ENCODE measurements at regions not wholly inside any gene's neighbourhood (a gene's known extent, or its start where the extent isn't known, plus 50 kb on each side); places are given as distances from the start of the nearest gene placed in this dataset.

GRCh38 chr11:70504246-70505020 lies 106.1 kb downstream of the CTTN start:
- peak overlapping the region; percentile 46 for H3K9ac ChIP-seq (ENCODE audit: low read length)
- no peak overlapping the region for H3K4me3 ChIP-seq (ENCODE audit: low read length)
- H3K9me2 ChIP-seq (ENCODE audit: insufficient read depth, low read length), result no peaks in the 10 kb centered on the region
- TF ChIP-seq RAD21 (conservative IDR thresholded peaks at IDR 0.05), result no peak
- no peak for TF ChIP-seq REST (IDR thresholded peaks at IDR 0.05; ENCODE audit: borderline replicate concordance)
- TF ChIP-seq TAF1 (IDR thresholded peaks at IDR 0.05; ENCODE audit: low read depth), result no peak
- TF ChIP-seq EZH2 (IDR thresholded peaks at IDR 0.05; ENCODE audit: borderline replicate concordance, insufficient read depth, low read length, poor library complexity, severe bottlenecking), result no peak
- no peak for TF ChIP-seq EP300 (conservative IDR thresholded peaks at IDR 0.05; ENCODE audit: poor library complexity, severe bottlenecking)
- TF ChIP-seq MXI1 (conservative IDR thresholded peaks at IDR 0.05; ENCODE audit: poor library complexity, severe bottlenecking), result no peak
- TF ChIP-seq CTCF (IDR thresholded peaks at IDR 0.05; ENCODE audit: poor library complexity, severe bottlenecking), result peak; percentile 5
- H2AFZ ChIP-seq (ENCODE audit: low read depth, low read length), result no peak overlapping the region
- H3K9me3 ChIP-seq (ENCODE audit: low read length), result no peaks in the 10 kb centered on the region
- no peaks in the 10 kb centered on the region for H4K20me1 ChIP-seq (ENCODE audit: insufficient read depth)
- H3K27ac ChIP-seq (ENCODE audit: low read length), result peak overlapping the region; percentile 75
- no peaks in the 10 kb centered on the region for H3K27me3 ChIP-seq (ENCODE audit: insufficient read depth, low read depth, low read length)
- H3K4me2 ChIP-seq (ENCODE audit: low read length), result no peak overlapping the region
- no peaks in the 10 kb centered on the region for H3K79me2 ChIP-seq (replicated peaks; ENCODE audit: insufficient read depth, low read length)
- no peaks in the 10 kb centered on the region for H3K36me3 ChIP-seq (ENCODE audit: insufficient read depth, low read length)
- no peaks in the 10 kb centered on the region for H3F3A ChIP-seq (ENCODE audit: insufficient read depth, low read length, poor library complexity, severe bottlenecking)

- H2AFZ ChIP-seq (ENCODE audit: low read depth, low read length), result no peak overlapping the region
- no peak overlapping the region for H3K4me3 ChIP-seq (ENCODE audit: low read length)
- no peaks in the 10 kb centered on the region for H3F3A ChIP-seq (ENCODE audit: insufficient read depth, low read length, poor library complexity, severe bottlenecking)
- no peak overlapping the region for H3K9ac ChIP-seq (ENCODE audit: low read length)
- H3K9me3 ChIP-seq (ENCODE audit: low read length), result no peaks in the 10 kb centered on the region
- H3K27me3 ChIP-seq (ENCODE audit: insufficient read depth, low read depth, low read length), result no peaks in the 10 kb centered on the region
- no peak overlapping the region for H3K27ac ChIP-seq (ENCODE audit: low read length)
- no peaks in the 10 kb centered on the region for H4K20me1 ChIP-seq (ENCODE audit: insufficient read depth)
- no peaks in the 10 kb centered on the region for H3K36me3 ChIP-seq (ENCODE audit: insufficient read depth, low read length)
- H3K79me2 ChIP-seq (replicated peaks; ENCODE audit: insufficient read depth, low read length), result no peaks in the 10 kb centered on the region
- no peak overlapping the region for H3K4me2 ChIP-seq (ENCODE audit: low read length)
- no peak for TF ChIP-seq CTCF (IDR thresholded peaks at IDR 0.05; ENCODE audit: poor library complexity, severe bottlenecking)
- TF ChIP-seq EP300 (conservative IDR thresholded peaks at IDR 0.05; ENCODE audit: poor library complexity, severe bottlenecking), result no peak
- no peak for TF ChIP-seq TAF1 (IDR thresholded peaks at IDR 0.05; ENCODE audit: low read depth)
- TF ChIP-seq SMC3 (conservative IDR thresholded peaks at IDR 0.05; ENCODE audit: poor library complexity), result no peak
- TF ChIP-seq POLR2AphosphoS5 (IDR thresholded peaks at IDR 0.05), result no peak
- TF ChIP-seq EZH2 (IDR thresholded peaks at IDR 0.05; ENCODE audit: borderline replicate concordance, insufficient read depth, low read length, poor library complexity, severe bottlenecking), result no peak
- no peak for TF ChIP-seq RAD21 (conservative IDR thresholded peaks at IDR 0.05)
- no peak for TF ChIP-seq MXI1 (conservative IDR thresholded peaks at IDR 0.05; ENCODE audit: poor library complexity, severe bottlenecking)
- TF ChIP-seq REST (IDR thresholded peaks at IDR 0.05; ENCODE audit: borderline replicate concordance), result no peak
- no peaks in the 10 kb centered on the region for H3K9me2 ChIP-seq (ENCODE audit: insufficient read depth, low read length)
Measured at GRCh38 chr11:70505331-70505731, 107.0 kb downstream of the CTTN start.
